GM12872 (cell line): ENCODE measurements at regions not wholly inside any gene's neighbourhood (a gene's known extent, or its start where the extent isn't known, plus 50 kb on each side); places are given as distances from the start of the nearest gene placed in this dataset.

Experiments used
- TF ChIP-seq, protein P1 (sequence below): IDR thresholded peaks from 3 replicates; pipeline ENCODE4 v1.5.1; 2011; ENCODE audit warnings: low read depth, mild to moderate bottlenecking, low read length, moderate library complexity; ENCODE audit not compliant: insufficient read depth

- TF ChIP-seq, protein P1, sequence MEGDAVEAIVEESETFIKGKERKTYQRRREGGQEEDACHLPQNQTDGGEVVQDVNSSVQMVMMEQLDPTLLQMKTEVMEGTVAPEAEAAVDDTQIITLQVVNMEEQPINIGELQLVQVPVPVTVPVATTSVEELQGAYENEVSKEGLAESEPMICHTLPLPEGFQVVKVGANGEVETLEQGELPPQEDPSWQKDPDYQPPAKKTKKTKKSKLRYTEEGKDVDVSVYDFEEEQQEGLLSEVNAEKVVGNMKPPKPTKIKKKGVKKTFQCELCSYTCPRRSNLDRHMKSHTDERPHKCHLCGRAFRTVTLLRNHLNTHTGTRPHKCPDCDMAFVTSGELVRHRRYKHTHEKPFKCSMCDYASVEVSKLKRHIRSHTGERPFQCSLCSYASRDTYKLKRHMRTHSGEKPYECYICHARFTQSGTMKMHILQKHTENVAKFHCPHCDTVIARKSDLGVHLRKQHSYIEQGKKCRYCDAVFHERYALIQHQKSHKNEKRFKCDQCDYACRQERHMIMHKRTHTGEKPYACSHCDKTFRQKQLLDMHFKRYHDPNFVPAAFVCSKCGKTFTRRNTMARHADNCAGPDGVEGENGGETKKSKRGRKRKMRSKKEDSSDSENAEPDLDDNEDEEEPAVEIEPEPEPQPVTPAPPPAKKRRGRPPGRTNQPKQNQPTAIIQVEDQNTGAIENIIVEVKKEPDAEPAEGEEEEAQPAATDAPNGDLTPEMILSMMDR: no peak
Observed at GRCh38 chr1:219670426-219671149, 57.7 kb upstream of the ZC3H11B start.

DNA sequence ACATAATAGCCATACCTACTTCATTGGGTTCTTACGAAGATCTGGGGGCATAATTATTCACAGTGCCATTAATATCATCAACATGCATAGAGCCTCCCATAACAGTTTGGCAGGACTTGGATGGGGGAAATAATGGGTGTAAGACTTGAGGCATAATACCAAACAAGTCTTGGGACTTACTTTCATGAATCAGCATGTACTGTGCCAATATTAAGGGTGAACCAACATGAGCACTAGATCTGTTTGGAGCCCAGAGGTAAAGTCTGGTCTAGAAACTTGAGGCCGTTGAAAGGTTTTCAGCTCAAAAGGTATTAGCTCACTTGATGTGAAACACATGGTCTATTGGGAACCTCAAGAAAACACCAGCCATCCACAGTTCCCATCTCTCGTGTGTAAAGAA lies 56.7 kb upstream of the ZC3H11B start:
- TF ChIP-seq, protein P1: no peak

- TF ChIP-seq, protein P1: no peak
Observed at GRCh38 chr1:219669042-219669441, 56.1 kb upstream of the ZC3H11B start.

DNA sequence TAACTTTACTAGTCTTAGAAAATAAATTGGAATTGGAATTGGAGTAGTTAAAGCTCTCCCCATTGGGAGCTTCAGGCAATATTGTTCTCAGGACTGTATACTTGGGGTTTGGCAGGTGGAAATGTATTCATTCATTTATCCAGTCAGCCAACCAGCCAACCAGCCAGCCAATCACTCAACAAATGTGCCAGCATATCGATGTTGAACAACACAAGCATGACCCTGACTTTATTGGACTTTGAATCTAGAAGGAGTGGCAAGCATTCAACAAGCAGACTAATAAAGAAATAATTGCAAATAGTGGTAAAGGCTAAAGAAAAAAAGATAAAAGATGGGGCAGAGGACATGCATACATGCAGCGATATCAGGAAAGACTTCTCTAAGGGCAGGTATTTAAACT lies 55.5 kb upstream of the ZC3H11B start:
- TF ChIP-seq, protein P1: no peak

GRCh38 chr1:219666242-219666641 lies 53.3 kb upstream of the ZC3H11B start:
- TF ChIP-seq, protein P1: no peak

DNA sequence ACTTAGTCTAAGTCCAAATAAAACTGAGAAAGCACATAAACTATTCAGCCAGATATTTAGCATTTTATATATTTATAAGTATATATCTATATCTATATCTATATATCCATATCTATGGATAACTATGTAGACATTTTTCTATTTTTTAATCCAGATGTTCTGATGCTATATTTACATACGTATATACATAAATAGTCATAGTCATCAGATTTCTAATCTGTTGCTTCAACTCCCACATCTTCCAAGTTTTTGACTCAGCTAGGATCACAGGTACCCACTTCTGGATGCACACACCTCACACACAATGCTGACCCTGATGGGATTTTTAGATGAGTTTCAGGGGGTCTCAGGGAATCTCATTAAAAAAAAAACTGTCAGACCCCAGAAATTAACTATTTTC lies 52.2 kb upstream of the ZC3H11B start:
- TF ChIP-seq, protein P1: no peak

GRCh38 chr1:219664310-219665029 lies 51.6 kb upstream of the ZC3H11B start:
- TF ChIP-seq, protein P1: no peak
